SK-N-MC (cell line): ENCODE measurements at regions not wholly inside any gene's neighbourhood (a gene's known extent, or its start where the extent isn't known, plus 50 kb on each side); places are given as distances from the start of the nearest gene placed in this dataset.

Source experiments
- DNase-seq: peaks from one replicate; pipeline ENCODE4 v3.0.0-alpha.2; 2011; ENCODE audit warnings: low read depth, low spot score
- H3K27ac ChIP-seq: fragments of 200-600 bp; sonication (generic); 2 replicates; pipeline ENCODE4 v1.5.1; 2016; ENCODE audit warnings: mixed run types
- H3K36me3 ChIP-seq: fragments of 200-600 bp; sonication (generic); 2 replicates; pipeline ENCODE4 v1.6.1; 2017; ENCODE audit warnings: antibody characterized with exemption, low read length, mixed read lengths; ENCODE audit not compliant: insufficient read depth
- H3K4me3 ChIP-seq: fragments of 200-600 bp; sonication (generic); 2 replicates; pipeline ENCODE4 v1.5.1; 2016
- H3K9ac ChIP-seq: fragments of 200-600 bp; sonication (generic); 2 replicates; pipeline ENCODE4 v1.8.0; 2017; ENCODE audit warnings: mixed run types, mixed read lengths; ENCODE audit not compliant: insufficient read length
- H3K9me3 ChIP-seq: fragments of 200-600 bp; sonication (generic); 2 replicates; pipeline ENCODE4 v1.6.1; 2017; ENCODE audit warnings: low read depth, mild to moderate bottlenecking, antibody characterized with exemption, low read length, moderate library complexity, mixed read lengths
- EZH2 ChIP-seq: fragments of 200-600 bp; sonication (generic); IDR thresholded peaks from one replicate; pipeline ENCODE4 v1.6.1; 2017; ENCODE audit warnings: antibody characterized with exemption
- FOXP2 ChIP-seq: optimal IDR thresholded peaks from 2 replicates; pipeline ENCODE3; 2011; ENCODE audit warnings: mild to moderate bottlenecking, moderate library complexity; ENCODE audit not compliant: insufficient read depth; ENCODE audit errors: extremely low read length, control extremely low read depth
- POLR2AphosphoS5 ChIP-seq: IDR thresholded peaks from 2 replicates; pipeline ENCODE4 v1.6.1; 2012; ENCODE audit warnings: mild to moderate bottlenecking, low read depth, low read length, borderline replicate concordance

DNA sequence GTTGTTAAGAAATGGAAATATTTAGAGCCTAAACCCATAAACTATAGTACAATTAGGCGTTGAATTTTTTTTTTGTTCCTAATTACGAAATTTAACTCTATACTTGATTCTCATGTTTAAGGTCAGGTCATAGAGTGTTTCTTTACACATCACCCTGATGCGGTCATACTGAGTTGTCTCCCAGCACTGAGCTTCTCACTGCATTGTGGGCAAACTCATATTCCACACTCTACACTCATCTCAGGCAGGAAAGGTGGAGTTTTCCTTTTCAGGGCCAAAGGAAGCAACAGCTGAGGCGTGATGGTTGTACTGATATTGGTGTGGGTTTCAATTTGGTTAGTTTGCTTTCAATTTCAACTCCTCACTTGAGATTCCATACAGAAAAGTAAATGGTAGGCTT lies 75.4 kb downstream of the FAT4 start:
- no peak overlapping the region for H3K9ac ChIP-seq

GRCh38 chr4:125390727-125391126 lies 76.0 kb downstream of the FAT4 start:
- peaks cover 29% of the 10 kb centered on the region for H3K36me3 ChIP-seq
- no peak for DNase-seq
- H3K4me3 ChIP-seq, result no peak overlapping the region
- no peak overlapping the region for H3K9ac ChIP-seq
- no peak for TF ChIP-seq FOXP2
- H3K9me3 ChIP-seq, result no peaks in the 10 kb centered on the region
- no peak overlapping the region for H3K27ac ChIP-seq

More for the DNA sequence above, 75.4 kb downstream of the FAT4 start:
- Histone ChIP-seq H3K36me3 (peaks cover 29% of the 10 kb centered on the region), H3K9me3 (no peaks in the 10 kb centered on the region), H3K4me3 (no peak overlapping the region), H3K27ac (peak overlapping the region; percentile 94)
- TF ChIP-seq EZH2, result no peak
- no peak for TF ChIP-seq POLR2AphosphoS5
- no peak for TF ChIP-seq FOXP2
- DNase-seq, result no peak

- H3K27ac ChIP-seq, result peak overlapping the region; percentile 38; the same call in 1 of the 2 replicates
- no peak for DNase-seq
- peaks cover 25% of the 10 kb centered on the region for H3K36me3 ChIP-seq
- no peak overlapping the region for H3K4me3 ChIP-seq
- no peaks in the 10 kb centered on the region for H3K9me3 ChIP-seq
- TF ChIP-seq EZH2 (no peak), POLR2AphosphoS5 (no peak), FOXP2 (no peak)
- H3K9ac ChIP-seq, result no peak overlapping the region
Observed at GRCh38 chr4:125392694-125393093, 77.9 kb downstream of the FAT4 start.

- Histone ChIP-seq H3K27ac (peak overlapping the region; percentile 18), H3K4me3 (no peak overlapping the region), H3K36me3 (peaks cover 30% of the 10 kb centered on the region), H3K9me3 (no peaks in the 10 kb centered on the region), H3K9ac (no peak overlapping the region)
- no peak for DNase-seq
- TF ChIP-seq POLR2AphosphoS5 (no peak), FOXP2 (no peak), EZH2 (no peak)
Observed at GRCh38 chr4:125393825-125394224, 79.1 kb downstream of the FAT4 start.

DNA sequence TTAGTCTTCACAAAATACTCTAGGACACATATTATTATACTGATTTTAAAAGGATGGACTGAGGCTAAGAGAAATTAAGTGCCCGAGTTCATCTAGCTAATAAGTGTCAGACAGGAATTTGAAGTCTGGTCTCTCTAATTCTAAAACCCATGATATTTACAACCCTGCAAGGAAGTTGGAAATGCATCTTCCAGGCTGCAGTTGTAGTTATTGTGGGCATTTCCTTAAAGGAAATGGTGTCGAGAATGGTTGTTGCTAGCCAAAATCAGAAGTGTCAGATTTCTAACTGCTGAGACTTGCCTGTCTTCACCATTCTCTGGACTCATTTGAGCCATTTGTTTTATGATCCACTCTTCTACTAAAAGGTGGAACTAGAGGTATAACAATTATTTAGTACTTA lies 82.5 kb downstream of the FAT4 start:
- TF ChIP-seq POLR2AphosphoS5 (no peak), EZH2 (no peak), FOXP2 (no peak)
- no peak for DNase-seq
- Histone ChIP-seq H3K9me3 (no peaks in the 10 kb centered on the region), H3K36me3 (peaks cover 29% of the 10 kb centered on the region), H3K4me3 (no peak overlapping the region), H3K9ac (no peak overlapping the region), H3K27ac (no peak overlapping the region)

- Histone ChIP-seq H3K4me3 (no peak overlapping the region), H3K27ac (no peak overlapping the region), H3K9me3 (no peaks in the 10 kb centered on the region), H3K36me3 (peaks cover 40% of the 10 kb centered on the region), H3K9ac (no peak overlapping the region)
- no peak for TF ChIP-seq FOXP2
- TF ChIP-seq EZH2, result no peak
- TF ChIP-seq POLR2AphosphoS5, result no peak
- DNase-seq, result no peak
Observed at GRCh38 chr4:125398263-125399002, 83.7 kb downstream of the FAT4 start.

- no peak overlapping the region for H3K9ac ChIP-seq
- H3K36me3 ChIP-seq, result peaks cover 59% of the 10 kb centered on the region
- DNase-seq, result no peak
- no peaks in the 10 kb centered on the region for H3K9me3 ChIP-seq
- no peak overlapping the region for H3K4me3 ChIP-seq
- no peak overlapping the region for H3K27ac ChIP-seq
- TF ChIP-seq FOXP2, result no peak
Observed at GRCh38 chr4:125400756-125401155, 86.0 kb downstream of the FAT4 start.

DNA sequence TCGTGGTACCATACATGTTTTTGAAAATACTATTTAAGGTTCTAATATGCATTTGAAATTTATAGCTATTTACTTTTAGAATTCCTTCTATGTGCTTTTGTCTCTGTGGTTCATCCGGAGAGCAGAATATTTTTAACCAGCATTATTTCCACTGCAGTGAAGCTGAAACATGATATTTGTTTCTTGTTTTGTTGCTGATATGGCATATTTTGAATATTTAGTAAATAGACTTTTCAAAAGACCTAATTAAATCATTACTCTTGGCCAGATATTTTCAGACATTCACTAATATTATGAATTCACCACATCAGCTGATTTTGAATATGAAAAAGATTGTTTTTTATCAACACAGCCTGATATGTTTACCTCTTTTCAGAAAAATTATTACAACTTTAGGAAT lies 87.0 kb downstream of the FAT4 start:
- Histone ChIP-seq H3K36me3 (peaks cover 69% of the 10 kb centered on the region), H3K4me3 (no peak overlapping the region), H3K9me3 (no peaks in the 10 kb centered on the region), H3K9ac (no peak overlapping the region), H3K27ac (peak overlapping the region; percentile 26; the same call in 1 of the 2 replicates)
- no peak for DNase-seq
- TF ChIP-seq EZH2 (no peak), POLR2AphosphoS5 (no peak), FOXP2 (no peak)

DNA sequence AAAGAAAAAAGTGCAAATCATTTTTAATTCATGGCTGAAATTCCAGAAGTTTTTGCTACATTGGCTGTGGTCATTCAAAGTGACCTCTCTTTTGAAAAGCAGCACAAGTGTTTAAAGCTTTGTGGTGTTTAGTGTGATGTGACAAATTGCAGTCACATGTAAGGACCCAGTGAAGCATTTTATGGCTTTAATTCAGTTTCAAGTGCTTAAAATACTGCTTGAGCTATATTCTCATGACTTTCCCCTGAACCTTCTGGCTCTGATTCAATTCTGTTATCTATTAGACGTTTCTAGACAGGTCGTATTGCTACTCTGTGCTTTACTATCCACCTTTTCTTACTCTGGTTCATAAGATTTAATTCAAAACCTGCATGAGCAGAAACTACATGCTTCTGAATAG lies 105.8 kb downstream of the FAT4 start:
- no peak for DNase-seq
- Histone ChIP-seq H3K9me3 (no peaks in the 10 kb centered on the region), H3K36me3 (peaks cover 94% of the 10 kb centered on the region), H3K4me3 (no peak overlapping the region), H3K27ac (no peak overlapping the region), H3K9ac (no peak overlapping the region)
- TF ChIP-seq FOXP2 (no peak), EZH2 (no peak), POLR2AphosphoS5 (no peak)
